ENCODE measurements at regions not wholly inside any gene's neighbourhood (a gene's known extent, or its start where the extent isn't known, plus 50 kb on each side); places are given as distances from the start of the nearest gene placed in this dataset.

DNA sequence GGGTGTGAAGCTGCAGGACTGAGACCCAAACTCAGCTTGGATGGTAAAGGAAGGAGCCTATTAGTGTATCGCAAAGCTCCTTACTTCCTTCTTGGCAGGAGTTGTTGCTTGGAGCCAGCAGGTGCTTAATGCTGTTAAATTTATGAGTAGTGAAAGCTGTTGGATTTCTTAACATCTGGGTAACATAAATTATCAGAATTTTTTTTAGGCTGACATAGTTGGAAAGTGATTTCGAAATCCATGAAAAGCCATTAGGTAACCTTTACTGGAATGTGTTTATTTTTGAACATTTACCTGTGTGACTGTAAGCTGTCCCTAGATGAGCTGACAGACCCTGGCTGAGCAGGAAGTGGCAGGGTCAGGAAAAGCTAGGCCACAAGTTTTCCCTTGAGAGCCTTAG lies 470.4 kb upstream of the SLC35B3 start:
- TF ChIP-seq, protein P1, sequence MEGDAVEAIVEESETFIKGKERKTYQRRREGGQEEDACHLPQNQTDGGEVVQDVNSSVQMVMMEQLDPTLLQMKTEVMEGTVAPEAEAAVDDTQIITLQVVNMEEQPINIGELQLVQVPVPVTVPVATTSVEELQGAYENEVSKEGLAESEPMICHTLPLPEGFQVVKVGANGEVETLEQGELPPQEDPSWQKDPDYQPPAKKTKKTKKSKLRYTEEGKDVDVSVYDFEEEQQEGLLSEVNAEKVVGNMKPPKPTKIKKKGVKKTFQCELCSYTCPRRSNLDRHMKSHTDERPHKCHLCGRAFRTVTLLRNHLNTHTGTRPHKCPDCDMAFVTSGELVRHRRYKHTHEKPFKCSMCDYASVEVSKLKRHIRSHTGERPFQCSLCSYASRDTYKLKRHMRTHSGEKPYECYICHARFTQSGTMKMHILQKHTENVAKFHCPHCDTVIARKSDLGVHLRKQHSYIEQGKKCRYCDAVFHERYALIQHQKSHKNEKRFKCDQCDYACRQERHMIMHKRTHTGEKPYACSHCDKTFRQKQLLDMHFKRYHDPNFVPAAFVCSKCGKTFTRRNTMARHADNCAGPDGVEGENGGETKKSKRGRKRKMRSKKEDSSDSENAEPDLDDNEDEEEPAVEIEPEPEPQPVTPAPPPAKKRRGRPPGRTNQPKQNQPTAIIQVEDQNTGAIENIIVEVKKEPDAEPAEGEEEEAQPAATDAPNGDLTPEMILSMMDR (IDR thresholded peaks at IDR 0.05): no peak
- H3K4me3 ChIP-seq (replicated peaks in 1 of 3; ENCODE audit: low read depth in 2 of 3, low read length in 3 of 3): no peak overlapping the region
- WGBS (ENCODE audit: insufficient coverage): 0% methylated on average over 2 of the region's 2 CpGs
- no peaks in the 10 kb centered on the region for H3K36me3 ChIP-seq (replicated peaks in 1 of 2; ENCODE audit: control insufficient read depth in 1 of 2, insufficient read depth in 2 of 2, low read length in 2 of 2)
- no peaks in the 10 kb centered on the region for H3K79me2 ChIP-seq (ENCODE audit: insufficient read depth, low read length)
- no peak overlapping the region for H3K27ac ChIP-seq (ENCODE audit: low read depth in 1 of 2, low read length in 2 of 2)
- Mint-ChIP-seq H3K9me3 (no peaks in the 10 kb centered on the region), H3K36me3 (no peaks in the 10 kb centered on the region), H3K27me3 (ENCODE audit: low read depth in 3 of 3) (peaks cover 0 to 2% (median 2%) of the 10 kb centered on the region in 3 donors), H3K4me1 (peaks cover 9% of the 10 kb centered on the region), H3K4me3 (no peak overlapping the region), H3K27ac (no peak overlapping the region)
- intact Hi-C loops (cut with micrococcal nuclease): no loop called here
- H3K4me1 ChIP-seq (ENCODE audit: control insufficient read depth in 1 of 2, insufficient read depth in 2 of 2, low read length in 2 of 2): no peaks in the 10 kb centered on the region
- H3K9me3 ChIP-seq (replicated peaks in 1 of 2; ENCODE audit: control insufficient read depth in 1 of 2, insufficient read depth in 1 of 2, low read length in 2 of 2): no peaks in the 10 kb centered on the region
- no peak overlapping the region for H3K4me2 ChIP-seq (replicated peaks; ENCODE audit: extremely low read depth, low read length, poor library complexity, severe bottlenecking)
- H2AFZ ChIP-seq (ENCODE audit: insufficient read depth, low read depth, low read length, poor library complexity, severe bottlenecking): no peak overlapping the region
- no peak for DNase-seq
- H3K27me3 ChIP-seq (ENCODE audit: control insufficient read depth in 2 of 2, insufficient read depth in 2 of 2, low read length in 2 of 2): no peaks in the 10 kb centered on the region
- H3K9ac ChIP-seq (ENCODE audit: insufficient read depth, low read length, poor library complexity, severe bottlenecking): no peak overlapping the region
- no peaks in the 10 kb centered on the region for H4K20me1 ChIP-seq (ENCODE audit: insufficient read depth, low read length)

- intact Hi-C loops (cut with micrococcal nuclease): no loop called here
- no peaks in the 10 kb centered on the region for H3K36me3 ChIP-seq (replicated peaks in 1 of 2; ENCODE audit: control insufficient read depth in 1 of 2, insufficient read depth in 2 of 2, low read length in 2 of 2)
- no peaks in the 10 kb centered on the region for H4K20me1 ChIP-seq (ENCODE audit: insufficient read depth, low read length)
- no peaks in the 10 kb centered on the region for H3K4me1 ChIP-seq (ENCODE audit: control insufficient read depth in 1 of 2, insufficient read depth in 2 of 2, low read length in 2 of 2)
- H3K4me3 ChIP-seq (replicated peaks in 1 of 3; ENCODE audit: low read depth in 2 of 3, low read length in 3 of 3): no peak overlapping the region
- H2AFZ ChIP-seq (ENCODE audit: insufficient read depth, low read depth, low read length, poor library complexity, severe bottlenecking): no peak overlapping the region
- H3K9me3 ChIP-seq (replicated peaks in 1 of 2; ENCODE audit: control insufficient read depth in 1 of 2, insufficient read depth in 1 of 2, low read length in 2 of 2): no peaks in the 10 kb centered on the region
- H3K27ac ChIP-seq (ENCODE audit: low read depth in 1 of 2, low read length in 2 of 2): no peak overlapping the region
- H3K4me1 Mint-ChIP-seq: peaks cover 9% of the 10 kb centered on the region
- H3K9ac ChIP-seq (ENCODE audit: insufficient read depth, low read length, poor library complexity, severe bottlenecking): no peak overlapping the region
- no peaks in the 10 kb centered on the region for H3K79me2 ChIP-seq (ENCODE audit: insufficient read depth, low read length)
- no peaks in the 10 kb centered on the region for H3K36me3 Mint-ChIP-seq
- H3K27ac Mint-ChIP-seq: no peak overlapping the region
- peaks cover 0 to 2% (median 2%) of the 10 kb centered on the region in 3 donors for H3K27me3 Mint-ChIP-seq (ENCODE audit: low read depth in 3 of 3)
- H3K9me3 Mint-ChIP-seq: no peaks in the 10 kb centered on the region
- H3K4me3 Mint-ChIP-seq: no peak overlapping the region
- no peaks in the 10 kb centered on the region for H3K27me3 ChIP-seq (ENCODE audit: control insufficient read depth in 2 of 2, insufficient read depth in 2 of 2, low read length in 2 of 2)
- TF ChIP-seq, protein P1 (IDR thresholded peaks at IDR 0.05): peak; percentile 22
- no peak overlapping the region for H3K4me2 ChIP-seq (replicated peaks; ENCODE audit: extremely low read depth, low read length, poor library complexity, severe bottlenecking)
- no peak for DNase-seq
- WGBS (ENCODE audit: insufficient coverage): 90% methylated on average over 3 of the region's 3 CpGs
Measured at GRCh38 chr6:8904754-8905153, 469.4 kb upstream of the SLC35B3 start.
